GM12878 (cell line): ENCODE measurements at regions not wholly inside any gene's neighbourhood (a gene's known extent, or its start where the extent isn't known, plus 50 kb on each side); places are given as distances from the start of the nearest gene placed in this dataset.

Experiments used
- CHD2 ChIP-seq: IDR thresholded peaks from 2 replicates; pipeline ENCODE4 v1.6.1; 2011; ENCODE audit warnings: low read depth, low read length, improper control_type of control experiment, borderline replicate concordance
- EZH2 ChIP-seq: IDR thresholded peaks from 2 replicates; pipeline ENCODE4 v1.6.1; 2012; ENCODE audit warnings: low read depth, mild to moderate bottlenecking, control low read depth, inconsistent platforms, low read length, borderline replicate concordance; ENCODE audit not compliant: control insufficient read depth
- JUND ChIP-seq: IDR thresholded peaks from 2 replicates; pipeline ENCODE4 v1.6.1; 2012; ENCODE audit warnings: low read depth, mild to moderate bottlenecking, low read length, improper control_type of control experiment, moderate library complexity
- MXI1 ChIP-seq: fragments of 150-350 bp; IDR thresholded peaks from 2 replicates; pipeline ENCODE4 v1.6.1; 2011; ENCODE audit warnings: low read depth, mild to moderate bottlenecking, inconsistent platforms, low read length, improper control_type of control experiment
- NFYA ChIP-seq: IDR thresholded peaks from 2 replicates; pipeline ENCODE4 v1.6.1; 2011; ENCODE audit warnings: low read depth, mild to moderate bottlenecking, low read length, improper control_type of control experiment, borderline replicate concordance
- RAD21 ChIP-seq: IDR thresholded peaks from 2 replicates; pipeline ENCODE4 v1.6.1; 2011; ENCODE audit warnings: mild to moderate bottlenecking, low read depth, low read length, moderate library complexity; ENCODE audit not compliant: insufficient read depth
- RCOR1 ChIP-seq: conservative IDR thresholded peaks from 2 replicates; pipeline ENCODE4 v1.6.1; 2012; ENCODE audit warnings: low read depth, low read length, improper control_type of control experiment
- SRF ChIP-seq, 2 experiments: IDR thresholded peaks; 2 replicates each; pipeline ENCODE4 v1.6.1; 2011; ENCODE audit warnings: low read depth in 2 of 2, low read length in 2 of 2, mild to moderate bottlenecking in 1 of 2, moderate library complexity in 1 of 2
- TCF12 ChIP-seq: IDR thresholded peaks from 2 replicates; pipeline ENCODE4 v1.6.1; 2011; ENCODE audit warnings: low read depth, mild to moderate bottlenecking, low read length
- YY1 ChIP-seq: IDR thresholded peaks from 2 replicates; pipeline ENCODE4 v1.6.1; 2011; ENCODE audit warnings: low read depth, mild to moderate bottlenecking, low read length
- TF ChIP-seq, protein P1 (sequence below), 3 experiments: IDR thresholded peaks in 2 of 3; conservative IDR thresholded peaks in 1 of 3; 2 replicates each; pipeline ENCODE4 v1.5.1; 2011; ENCODE audit warnings: low read depth in 3 of 3, low read length in 3 of 3, mild to moderate bottlenecking in 3 of 3, control low read depth in 2 of 3, moderate library complexity in 2 of 3, inconsistent platforms in 1 of 3, mixed read lengths in 1 of 3; ENCODE audit not compliant: control insufficient read depth in 2 of 3, insufficient read depth in 1 of 3; ENCODE audit errors: extremely low read depth in 1 of 3
- TF ChIP-seq, protein P2 (sequence below): IDR thresholded peaks from 2 replicates; pipeline ENCODE4 v1.6.1; 2011; ENCODE audit warnings: low read depth, mild to moderate bottlenecking, low read length, moderate library complexity, borderline replicate concordance; ENCODE audit errors: extremely low read depth
- TF ChIP-seq, protein P3 (sequence below): IDR thresholded peaks from 2 replicates; pipeline ENCODE4 v1.6.1; 2012; ENCODE audit warnings: low read length, inconsistent platforms

DNA sequence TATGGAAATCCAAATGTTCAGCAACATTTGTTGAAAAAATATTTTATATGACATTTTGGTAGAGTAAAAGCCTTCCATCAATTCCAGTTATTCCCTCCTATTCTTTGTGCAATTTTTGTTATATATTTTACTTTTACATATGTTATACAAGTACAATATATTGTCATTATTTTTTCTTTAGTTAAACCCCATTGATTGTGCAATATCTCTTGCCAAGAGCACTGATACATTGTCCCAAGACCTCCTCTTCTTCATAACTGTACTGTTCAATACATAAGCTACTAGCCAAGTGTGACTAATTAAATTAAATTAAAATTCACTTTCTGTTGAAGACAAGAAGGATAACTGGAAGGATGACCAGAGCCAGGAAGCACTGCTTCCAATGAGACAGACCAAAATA is 527.5 kb downstream of the TMA16 start:
- TF ChIP-seq RCOR1 (no peak), CHD2 (no peak), RAD21 (no peak), SRF (IDR thresholded peaks at IDR 0.05; ENCODE audit: low read depth in 2 of 2, low read length in 2 of 2) (no peak), EZH2 (no peak), NFYA (no peak), TCF12 (no peak), MXI1 (no peak), JUND (no peak), YY1 (no peak)
- TF ChIP-seq, protein P1, sequence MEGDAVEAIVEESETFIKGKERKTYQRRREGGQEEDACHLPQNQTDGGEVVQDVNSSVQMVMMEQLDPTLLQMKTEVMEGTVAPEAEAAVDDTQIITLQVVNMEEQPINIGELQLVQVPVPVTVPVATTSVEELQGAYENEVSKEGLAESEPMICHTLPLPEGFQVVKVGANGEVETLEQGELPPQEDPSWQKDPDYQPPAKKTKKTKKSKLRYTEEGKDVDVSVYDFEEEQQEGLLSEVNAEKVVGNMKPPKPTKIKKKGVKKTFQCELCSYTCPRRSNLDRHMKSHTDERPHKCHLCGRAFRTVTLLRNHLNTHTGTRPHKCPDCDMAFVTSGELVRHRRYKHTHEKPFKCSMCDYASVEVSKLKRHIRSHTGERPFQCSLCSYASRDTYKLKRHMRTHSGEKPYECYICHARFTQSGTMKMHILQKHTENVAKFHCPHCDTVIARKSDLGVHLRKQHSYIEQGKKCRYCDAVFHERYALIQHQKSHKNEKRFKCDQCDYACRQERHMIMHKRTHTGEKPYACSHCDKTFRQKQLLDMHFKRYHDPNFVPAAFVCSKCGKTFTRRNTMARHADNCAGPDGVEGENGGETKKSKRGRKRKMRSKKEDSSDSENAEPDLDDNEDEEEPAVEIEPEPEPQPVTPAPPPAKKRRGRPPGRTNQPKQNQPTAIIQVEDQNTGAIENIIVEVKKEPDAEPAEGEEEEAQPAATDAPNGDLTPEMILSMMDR (IDR thresholded peaks at IDR 0.05 in 2 of 3, conservative IDR thresholded peaks at IDR 0.05 in 1 of 3; ENCODE audit: control insufficient read depth in 2 of 3, extremely low read depth in 1 of 3, insufficient read depth in 1 of 3, low read depth in 3 of 3, low read length in 3 of 3), result no peak
- TF ChIP-seq, protein P2, sequence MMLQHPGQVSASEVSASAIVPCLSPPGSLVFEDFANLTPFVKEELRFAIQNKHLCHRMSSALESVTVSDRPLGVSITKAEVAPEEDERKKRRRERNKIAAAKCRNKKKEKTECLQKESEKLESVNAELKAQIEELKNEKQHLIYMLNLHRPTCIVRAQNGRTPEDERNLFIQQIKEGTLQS, result no peak
- TF ChIP-seq, protein P3, sequence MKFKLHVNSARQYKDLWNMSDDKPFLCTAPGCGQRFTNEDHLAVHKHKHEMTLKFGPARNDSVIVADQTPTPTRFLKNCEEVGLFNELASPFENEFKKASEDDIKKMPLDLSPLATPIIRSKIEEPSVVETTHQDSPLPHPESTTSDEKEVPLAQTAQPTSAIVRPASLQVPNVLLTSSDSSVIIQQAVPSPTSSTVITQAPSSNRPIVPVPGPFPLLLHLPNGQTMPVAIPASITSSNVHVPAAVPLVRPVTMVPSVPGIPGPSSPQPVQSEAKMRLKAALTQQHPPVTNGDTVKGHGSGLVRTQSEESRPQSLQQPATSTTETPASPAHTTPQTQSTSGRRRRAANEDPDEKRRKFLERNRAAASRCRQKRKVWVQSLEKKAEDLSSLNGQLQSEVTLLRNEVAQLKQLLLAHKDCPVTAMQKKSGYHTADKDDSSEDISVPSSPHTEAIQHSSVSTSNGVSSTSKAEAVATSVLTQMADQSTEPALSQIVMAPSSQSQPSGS, result no peak
